Neural cell (in vitro differentiated cells): ENCODE measurements at regions not wholly inside any gene's neighbourhood (a gene's known extent, or its start where the extent isn't known, plus 50 kb on each side); places are given as distances from the start of the nearest gene placed in this dataset.

Source experiments
- EP300 ChIP-seq: fragments of 450-650 bp; conservative IDR thresholded peaks from 2 replicates; pipeline ENCODE4 v1.6.1; 2014; ENCODE audit warnings: antibody characterized with exemption, mild to moderate bottlenecking, moderate library complexity; ENCODE audit not compliant: poor library complexity, severe bottlenecking
- EZH2 ChIP-seq: fragments of 200-600, 300-800 bp; shearing (Covaris generic), sonication (generic); IDR thresholded peaks from 2 replicates; pipeline ENCODE4 v1.6.1; 2014; ENCODE audit warnings: antibody characterized with exemption, low read length, borderline replicate concordance, mild to moderate bottlenecking; ENCODE audit not compliant: insufficient read depth, poor library complexity, severe bottlenecking
- MXI1 ChIP-seq: fragments of 450-650 bp; conservative IDR thresholded peaks from 2 replicates; pipeline ENCODE4 v1.6.1; 2014; ENCODE audit warnings: antibody characterized with exemption, mild to moderate bottlenecking; ENCODE audit not compliant: poor library complexity, severe bottlenecking
- POLR2AphosphoS5 ChIP-seq: IDR thresholded peaks from 2 replicates; pipeline ENCODE4 v1.6.1; 2012
- RAD21 ChIP-seq: fragments of 450-650 bp; conservative IDR thresholded peaks from 2 replicates; pipeline ENCODE4 v1.6.1; 2014; ENCODE audit warnings: antibody characterized with exemption, mild to moderate bottlenecking, moderate library complexity
- TAF1 ChIP-seq: IDR thresholded peaks from 2 replicates; pipeline ENCODE4 v1.6.1; 2012; ENCODE audit warnings: low read depth
- TF ChIP-seq, protein P1 (sequence below): fragments of 450-650 bp; IDR thresholded peaks from 2 replicates; pipeline ENCODE4 v1.5.1; 2014; ENCODE audit warnings: antibody characterized with exemption, mild to moderate bottlenecking, moderate library complexity; ENCODE audit not compliant: poor library complexity, severe bottlenecking
- TF ChIP-seq, protein P2 (sequence below): IDR thresholded peaks from 2 replicates; pipeline ENCODE4 v1.6.1; 2012; ENCODE audit warnings: borderline replicate concordance

DNA sequence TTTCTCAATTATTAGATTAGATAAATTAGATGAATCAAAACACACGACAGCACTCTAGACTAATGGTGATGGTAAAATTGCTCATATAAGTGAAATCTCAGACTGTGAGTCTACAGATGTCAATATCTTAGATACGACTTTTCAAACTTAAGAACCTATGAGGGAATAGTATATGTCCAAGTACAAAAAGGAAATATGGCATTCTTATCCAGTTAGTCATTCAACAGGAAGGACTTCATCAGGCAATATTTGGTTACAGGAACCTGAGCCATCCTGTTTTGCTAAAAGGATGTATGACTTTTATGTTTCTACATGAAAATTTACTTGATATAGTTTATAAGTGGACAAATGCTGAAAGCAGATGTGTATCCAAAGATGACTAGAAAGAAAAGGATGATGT lies 107.0 kb downstream of the CT47B1 start:
- TF ChIP-seq EP300 = no peak
- TF ChIP-seq, protein P1, sequence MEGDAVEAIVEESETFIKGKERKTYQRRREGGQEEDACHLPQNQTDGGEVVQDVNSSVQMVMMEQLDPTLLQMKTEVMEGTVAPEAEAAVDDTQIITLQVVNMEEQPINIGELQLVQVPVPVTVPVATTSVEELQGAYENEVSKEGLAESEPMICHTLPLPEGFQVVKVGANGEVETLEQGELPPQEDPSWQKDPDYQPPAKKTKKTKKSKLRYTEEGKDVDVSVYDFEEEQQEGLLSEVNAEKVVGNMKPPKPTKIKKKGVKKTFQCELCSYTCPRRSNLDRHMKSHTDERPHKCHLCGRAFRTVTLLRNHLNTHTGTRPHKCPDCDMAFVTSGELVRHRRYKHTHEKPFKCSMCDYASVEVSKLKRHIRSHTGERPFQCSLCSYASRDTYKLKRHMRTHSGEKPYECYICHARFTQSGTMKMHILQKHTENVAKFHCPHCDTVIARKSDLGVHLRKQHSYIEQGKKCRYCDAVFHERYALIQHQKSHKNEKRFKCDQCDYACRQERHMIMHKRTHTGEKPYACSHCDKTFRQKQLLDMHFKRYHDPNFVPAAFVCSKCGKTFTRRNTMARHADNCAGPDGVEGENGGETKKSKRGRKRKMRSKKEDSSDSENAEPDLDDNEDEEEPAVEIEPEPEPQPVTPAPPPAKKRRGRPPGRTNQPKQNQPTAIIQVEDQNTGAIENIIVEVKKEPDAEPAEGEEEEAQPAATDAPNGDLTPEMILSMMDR = no peak
- TF ChIP-seq POLR2AphosphoS5 = no peak
- TF ChIP-seq TAF1 = no peak
- TF ChIP-seq EZH2 = no peak
- TF ChIP-seq, protein P2, sequence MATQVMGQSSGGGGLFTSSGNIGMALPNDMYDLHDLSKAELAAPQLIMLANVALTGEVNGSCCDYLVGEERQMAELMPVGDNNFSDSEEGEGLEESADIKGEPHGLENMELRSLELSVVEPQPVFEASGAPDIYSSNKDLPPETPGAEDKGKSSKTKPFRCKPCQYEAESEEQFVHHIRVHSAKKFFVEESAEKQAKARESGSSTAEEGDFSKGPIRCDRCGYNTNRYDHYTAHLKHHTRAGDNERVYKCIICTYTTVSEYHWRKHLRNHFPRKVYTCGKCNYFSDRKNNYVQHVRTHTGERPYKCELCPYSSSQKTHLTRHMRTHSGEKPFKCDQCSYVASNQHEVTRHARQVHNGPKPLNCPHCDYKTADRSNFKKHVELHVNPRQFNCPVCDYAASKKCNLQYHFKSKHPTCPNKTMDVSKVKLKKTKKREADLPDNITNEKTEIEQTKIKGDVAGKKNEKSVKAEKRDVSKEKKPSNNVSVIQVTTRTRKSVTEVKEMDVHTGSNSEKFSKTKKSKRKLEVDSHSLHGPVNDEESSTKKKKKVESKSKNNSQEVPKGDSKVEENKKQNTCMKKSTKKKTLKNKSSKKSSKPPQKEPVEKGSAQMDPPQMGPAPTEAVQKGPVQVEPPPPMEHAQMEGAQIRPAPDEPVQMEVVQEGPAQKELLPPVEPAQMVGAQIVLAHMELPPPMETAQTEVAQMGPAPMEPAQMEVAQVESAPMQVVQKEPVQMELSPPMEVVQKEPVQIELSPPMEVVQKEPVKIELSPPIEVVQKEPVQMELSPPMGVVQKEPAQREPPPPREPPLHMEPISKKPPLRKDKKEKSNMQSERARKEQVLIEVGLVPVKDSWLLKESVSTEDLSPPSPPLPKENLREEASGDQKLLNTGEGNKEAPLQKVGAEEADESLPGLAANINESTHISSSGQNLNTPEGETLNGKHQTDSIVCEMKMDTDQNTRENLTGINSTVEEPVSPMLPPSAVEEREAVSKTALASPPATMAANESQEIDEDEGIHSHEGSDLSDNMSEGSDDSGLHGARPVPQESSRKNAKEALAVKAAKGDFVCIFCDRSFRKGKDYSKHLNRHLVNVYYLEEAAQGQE = no peak
- no peak for TF ChIP-seq MXI1
- no peak for TF ChIP-seq RAD21
